Fibroblast of upper back skin (primary cell): ENCODE measurements at regions not wholly inside any gene's neighbourhood (a gene's known extent, or its start where the extent isn't known, plus 50 kb on each side); places are given as distances from the start of the nearest gene placed in this dataset.
A peak's percentile ranks its signal among the peaks of the same experiment; 100 is the strongest.

Source experiments
- DNase-seq: peaks from one replicate; pipeline ENCODE4 v3.0.0-alpha.2; 2013

DNA sequence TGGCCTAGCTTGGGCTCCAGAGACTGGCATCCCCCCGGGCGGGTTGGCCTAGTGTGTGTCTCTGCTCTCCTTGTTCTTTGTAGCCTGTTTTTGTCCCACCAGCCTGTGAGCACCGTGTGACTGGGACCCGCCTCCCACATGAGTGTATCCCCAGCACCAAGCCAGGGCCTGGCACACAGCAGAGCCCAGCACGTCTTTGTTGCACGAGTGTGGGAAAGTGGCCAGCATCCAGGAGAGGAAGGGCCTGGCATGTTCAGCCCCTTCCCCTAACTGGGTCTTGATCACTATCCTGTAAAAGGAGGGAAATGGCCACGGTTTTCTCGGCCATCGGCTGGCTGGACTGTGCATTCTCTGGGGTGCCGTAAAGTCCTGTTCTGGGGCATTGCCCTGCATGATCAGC is 290.1 kb downstream of the BMP7 start:
- no peak for DNase-seq

DNA sequence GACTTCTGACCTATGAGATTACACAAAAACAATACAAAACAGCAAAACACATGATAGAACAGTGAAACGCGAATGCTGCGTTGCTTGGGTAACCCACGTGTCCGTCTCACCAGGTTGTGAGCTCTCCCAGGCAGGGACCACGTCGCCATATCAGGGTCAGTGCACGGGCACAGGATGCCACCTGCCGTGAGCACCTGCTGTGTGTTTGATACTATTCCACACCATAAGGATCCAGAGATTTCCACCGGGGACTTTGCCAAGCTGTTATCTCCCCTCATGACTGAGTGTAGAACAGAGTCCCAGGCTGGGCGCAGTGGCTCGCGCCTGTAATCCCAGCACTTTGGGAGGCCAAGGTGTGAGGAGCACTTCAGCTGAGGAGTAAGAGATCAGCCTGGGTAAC is 288.0 kb downstream of the BMP7 start:
- DNase-seq = no peak

DNA sequence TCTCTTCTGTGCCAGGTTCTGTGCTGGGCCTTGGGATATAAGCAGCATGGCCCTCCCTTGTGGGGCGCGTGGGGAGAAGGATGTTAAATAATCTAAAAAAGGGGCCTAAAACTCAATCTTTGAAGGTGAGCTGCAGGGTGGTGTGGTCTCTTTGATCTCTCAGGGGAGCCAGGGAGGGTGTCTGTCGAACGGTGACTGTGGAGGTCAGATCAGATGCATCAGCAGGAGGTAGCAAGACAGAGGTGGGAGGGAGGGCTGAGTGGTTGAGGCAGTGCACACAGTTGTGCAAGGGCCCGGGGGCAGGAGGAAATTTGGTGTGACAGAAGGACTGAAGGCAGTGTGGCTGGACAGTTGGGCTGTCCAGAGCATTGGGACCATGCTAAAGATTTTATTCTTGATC is 287.3 kb downstream of the BMP7 start:
- no peak for DNase-seq

DNA sequence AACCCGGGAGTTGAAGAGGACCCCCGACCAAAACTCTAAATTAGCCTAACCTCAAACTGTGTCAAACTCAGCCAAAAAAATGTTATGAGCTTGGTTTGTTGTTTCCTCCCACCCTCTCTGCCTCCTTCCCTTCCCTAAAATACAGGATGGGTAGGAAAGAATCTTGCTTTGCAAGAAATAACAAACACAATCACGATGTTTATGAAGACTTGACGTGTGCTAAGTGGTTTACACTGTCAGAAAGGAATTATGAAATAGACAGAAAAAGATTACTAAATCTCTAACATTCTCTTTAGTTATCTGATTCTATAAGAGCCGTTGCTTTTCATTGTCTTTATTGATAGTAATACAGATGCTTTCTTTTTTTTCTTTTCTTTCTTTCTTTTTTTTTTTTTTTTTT is 285.1 kb downstream of the BMP7 start:
- no peak for DNase-seq

DNA sequence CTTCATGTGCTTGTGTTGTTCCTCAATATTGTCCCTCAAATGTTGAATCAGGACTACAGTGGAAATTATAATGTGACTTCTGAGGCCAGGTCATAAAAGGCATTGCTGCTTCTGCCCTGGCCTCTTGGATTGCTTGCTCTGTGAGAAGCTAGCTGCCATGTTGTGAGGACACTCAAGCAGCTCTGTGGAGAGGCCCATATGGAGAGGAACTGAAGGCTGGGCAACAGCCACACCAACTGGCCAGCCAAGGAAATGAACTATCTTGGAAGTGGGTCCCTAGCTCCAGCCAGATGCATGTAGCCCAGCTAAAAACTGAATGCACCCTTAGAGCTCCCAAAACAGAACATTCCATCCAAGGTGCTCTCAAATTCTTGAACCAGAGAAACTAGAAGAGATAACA is 282.6 kb downstream of the BMP7 start:
- no peak for DNase-seq

DNA sequence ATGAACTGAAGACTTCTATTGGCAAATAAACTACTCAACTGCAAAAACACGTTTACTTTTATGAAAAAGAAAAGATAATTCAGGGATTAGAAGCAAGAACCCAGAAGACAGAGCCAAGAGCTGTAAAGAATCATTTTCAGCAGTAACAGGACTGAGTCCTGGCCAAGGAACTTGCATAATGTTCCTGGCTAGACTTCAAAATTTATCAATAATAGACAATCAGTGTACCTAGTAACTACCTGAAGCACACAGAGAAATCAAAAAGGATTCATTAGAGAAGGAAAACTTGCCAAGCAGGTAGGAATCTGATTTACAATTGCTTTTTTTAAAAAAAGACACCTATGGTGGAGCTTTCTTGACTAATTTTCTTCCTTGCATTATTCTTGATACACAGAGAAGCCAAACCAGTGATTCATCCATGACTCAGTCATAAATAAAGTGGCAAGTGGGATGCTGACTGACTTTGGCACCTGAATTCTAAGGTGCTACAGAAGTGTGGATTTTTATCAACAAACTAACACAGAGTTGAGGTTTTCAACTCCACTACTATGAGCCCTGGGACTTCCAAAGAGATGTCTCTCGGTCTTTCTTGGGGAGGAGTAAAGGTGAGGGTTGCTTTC is 281.3 kb downstream of the BMP7 start:
- peak; percentile 8 for DNase-seq

DNA sequence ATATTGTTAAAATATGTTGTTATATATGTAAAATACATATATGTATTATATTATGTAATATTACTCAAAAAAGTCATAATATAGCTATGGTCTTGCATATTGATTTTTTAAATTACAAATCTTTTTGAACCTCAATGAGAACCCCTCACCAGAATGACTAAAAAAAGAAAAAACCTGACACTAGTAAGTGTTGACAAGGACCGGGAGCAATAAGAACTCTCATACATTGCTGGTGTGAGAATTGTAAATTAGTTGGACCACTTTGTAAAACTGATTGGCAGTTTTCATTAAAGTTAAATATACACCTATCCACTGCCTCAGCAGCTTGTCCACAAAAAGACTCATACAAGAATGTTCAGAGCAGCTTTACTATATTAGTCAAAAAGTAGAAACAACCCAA is 280.0 kb downstream of the BMP7 start:
- no peak for DNase-seq

DNA sequence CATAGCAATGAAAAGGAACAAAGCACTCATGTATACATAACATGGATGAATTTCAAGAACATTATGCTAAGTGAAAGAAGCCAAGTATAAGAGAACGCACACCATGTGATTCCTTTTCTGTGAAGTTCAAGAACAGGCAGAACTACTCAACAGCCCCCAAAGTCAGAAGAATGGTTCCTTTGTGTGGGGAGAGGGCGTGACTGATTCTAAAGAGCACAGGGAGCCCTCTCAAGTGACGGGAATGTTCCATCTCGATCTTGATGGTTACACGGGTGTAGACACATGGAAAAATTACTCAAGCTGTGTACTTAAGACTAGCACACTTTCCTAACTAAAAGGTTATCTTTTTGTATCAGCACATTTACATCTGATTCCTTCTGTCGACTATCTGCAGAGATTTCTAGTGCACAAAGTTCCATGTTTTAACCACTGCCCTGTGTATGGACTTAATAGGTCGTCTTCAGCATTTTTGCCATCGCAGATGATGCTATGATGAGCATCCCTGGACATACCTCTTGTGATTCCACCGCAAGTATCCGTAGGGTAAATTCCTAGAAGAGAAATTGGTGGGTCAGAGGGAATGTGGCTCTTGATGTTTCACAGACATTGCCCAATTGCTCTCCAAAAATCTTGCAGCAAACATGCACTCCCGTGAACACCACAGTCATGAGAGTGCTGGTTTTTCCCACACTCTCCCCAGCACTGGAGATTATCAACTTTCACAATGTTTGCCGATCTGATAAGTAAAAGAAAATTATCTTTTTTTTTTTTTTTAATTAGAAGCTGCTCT is 279.3 kb downstream of the BMP7 start:
- DNase-seq = no peak

DNA sequence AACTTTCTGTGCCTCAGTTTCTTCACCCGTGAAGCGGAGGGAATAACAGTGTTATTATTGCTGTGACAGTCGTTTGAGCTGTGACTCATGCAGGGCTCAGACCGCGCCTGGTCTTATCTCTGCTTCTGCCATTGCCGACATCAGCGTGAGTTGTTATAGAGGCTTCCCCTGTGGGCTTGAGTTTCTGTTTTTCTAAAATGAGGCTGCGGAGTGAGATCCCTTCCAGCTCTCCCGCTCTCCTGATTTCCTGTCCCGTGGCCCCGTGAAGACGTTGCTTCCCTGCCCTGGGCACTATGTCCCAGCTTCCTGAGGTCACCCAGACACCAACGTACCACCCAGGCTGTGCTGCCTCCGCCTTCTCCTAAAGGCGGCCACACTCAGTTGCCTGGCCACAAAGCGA is 278.5 kb downstream of the BMP7 start:
- DNase-seq = no peak

DNA sequence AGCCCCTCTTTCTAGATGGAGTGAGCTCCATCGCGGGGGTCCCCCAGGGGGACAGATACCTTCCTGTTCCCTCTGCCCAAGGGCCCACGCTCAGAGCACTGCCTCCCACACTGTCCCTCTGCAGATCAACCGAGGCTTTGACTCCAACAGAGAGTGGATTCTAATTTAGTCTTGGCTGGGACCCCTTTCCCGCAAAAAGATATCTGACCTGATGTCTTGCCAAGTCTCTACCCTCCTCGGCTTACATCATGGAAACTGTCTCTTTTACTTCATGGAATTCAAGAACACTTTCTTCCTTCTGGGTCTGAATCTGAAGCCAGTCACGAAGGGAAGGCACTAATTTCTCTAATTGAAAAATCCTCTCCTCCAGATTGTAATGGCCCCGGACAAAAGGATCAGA is 278.0 kb downstream of the BMP7 start:
- no peak for DNase-seq

DNA sequence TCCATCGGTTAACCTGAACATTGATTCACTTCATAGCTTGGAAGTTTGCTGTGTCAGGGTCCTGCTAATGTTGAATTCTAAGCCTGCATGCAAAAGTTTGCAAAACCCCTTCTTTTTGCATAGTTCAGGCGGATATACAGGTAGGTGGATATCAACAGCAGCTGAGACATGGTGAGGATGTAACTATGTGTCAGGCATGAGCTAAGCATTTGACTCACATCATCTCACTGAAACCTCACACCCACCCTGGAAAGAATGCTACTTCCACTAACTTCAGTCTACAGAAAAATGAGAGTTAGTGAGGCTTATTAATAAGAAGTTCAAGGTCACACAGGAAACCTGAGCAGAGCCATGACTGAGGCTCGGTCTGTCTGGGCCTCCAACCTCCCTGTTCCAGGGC is 276.9 kb downstream of the BMP7 start:
- peak; percentile 5 for DNase-seq

DNA sequence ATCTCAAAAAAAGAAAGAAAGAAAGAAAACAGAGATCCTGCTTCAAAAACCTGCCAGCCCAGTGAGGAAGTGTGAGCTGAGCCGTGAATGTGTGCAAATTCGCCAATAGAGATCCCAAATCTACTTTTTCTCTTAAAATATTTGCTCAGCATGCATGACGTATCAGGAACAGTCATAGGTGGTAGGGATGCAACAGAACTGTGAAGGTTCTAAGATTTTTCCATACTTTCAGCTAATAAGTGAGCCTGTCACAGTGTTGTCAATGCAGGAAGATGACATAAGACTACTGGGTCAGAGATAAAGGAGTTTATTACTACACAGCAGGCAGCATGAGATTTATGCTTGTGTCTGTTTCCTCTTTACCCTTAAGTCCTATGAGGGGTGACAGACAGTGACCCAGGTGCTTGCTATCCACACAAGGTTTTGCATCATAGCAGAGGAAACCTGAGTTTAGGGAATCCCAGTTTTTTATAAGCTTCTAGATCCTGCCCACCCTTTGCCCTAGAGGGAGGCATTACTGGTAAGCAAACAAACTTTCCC is 273.4 kb downstream of the BMP7 start:
- DNase-seq = no peak

DNA sequence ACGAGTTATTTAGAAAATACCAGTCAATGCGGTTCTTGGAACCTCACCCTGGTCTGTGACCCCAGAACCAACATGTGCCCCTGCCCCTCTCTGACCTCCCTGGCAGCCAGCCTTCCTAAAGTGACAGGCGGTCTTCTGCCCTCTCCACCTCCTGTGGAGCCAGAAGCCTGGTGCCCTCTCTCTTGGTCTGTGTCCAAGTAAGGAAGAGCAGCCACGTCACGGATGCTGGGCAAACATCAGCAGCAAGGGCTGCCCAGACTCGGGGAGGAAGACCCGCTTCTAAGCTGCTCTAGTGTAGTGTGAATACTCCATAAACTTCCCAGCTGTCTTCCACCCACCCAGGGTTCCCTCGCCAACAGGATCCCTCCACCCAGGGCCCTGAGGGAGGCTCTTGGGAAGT is 272.4 kb downstream of the BMP7 start:
- no peak for DNase-seq

DNA sequence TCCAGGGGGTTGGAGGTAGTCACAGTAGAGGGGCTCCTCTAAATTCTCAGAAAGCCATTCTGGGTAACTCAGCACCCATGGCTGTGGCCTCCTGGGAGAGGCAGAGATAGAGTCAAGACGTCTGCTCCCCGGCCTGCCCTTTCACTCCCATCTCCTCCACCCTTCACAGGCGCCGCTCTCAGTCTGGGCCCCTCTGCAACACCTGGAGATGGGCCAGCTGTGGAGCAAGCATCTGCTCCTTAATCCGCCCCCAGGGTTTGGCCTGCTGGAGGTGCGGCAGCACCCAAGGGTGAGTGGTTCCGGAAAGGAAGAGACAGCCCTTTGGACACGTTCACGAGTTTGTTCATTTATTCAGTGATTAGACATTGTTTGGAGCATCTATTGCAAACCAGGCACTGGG is 271.3 kb downstream of the BMP7 start:
- no peak for DNase-seq

DNA sequence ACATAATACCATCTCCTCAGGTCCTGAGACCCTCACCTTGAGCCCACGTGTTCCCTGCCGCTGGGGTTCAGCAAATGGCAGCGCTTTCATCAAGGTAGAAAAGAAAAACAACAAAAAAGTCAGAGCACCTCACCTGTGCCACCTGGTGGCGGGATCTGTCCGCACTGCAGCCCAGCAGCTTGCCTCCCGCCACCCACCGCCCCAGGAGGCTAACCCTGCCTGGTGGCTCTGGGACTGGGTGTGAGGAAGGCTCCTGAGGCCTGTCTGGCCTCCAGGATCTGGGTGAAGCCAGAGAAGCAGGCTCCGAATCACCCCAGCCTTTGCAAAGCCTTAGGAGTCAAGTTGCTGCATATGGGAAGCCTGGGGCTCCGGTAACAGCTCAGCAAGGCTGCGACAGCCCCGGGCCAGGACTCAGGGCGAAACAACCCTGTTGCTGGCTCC is 270.8 kb downstream of the BMP7 start:
- peak; percentile 7 for DNase-seq

DNA sequence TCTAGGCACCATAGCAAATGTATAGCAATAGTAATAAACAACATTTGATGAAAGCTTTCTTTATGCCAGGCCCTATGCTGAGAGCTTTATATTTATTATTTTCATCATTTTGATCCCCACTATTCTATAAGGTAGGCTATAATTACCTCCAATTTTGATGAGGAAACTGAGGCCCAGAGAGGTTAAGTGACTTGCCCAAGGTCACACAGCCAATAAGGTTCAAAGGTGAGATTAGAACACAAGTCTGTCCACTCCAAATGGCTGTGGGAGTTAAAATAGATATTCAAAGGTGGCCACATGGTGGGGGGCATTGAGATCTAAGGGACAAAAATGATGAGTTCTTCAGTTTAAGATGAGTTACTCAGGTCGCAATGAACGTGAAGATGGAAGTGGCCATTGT is 269.9 kb downstream of the BMP7 start:
- no peak for DNase-seq

DNA sequence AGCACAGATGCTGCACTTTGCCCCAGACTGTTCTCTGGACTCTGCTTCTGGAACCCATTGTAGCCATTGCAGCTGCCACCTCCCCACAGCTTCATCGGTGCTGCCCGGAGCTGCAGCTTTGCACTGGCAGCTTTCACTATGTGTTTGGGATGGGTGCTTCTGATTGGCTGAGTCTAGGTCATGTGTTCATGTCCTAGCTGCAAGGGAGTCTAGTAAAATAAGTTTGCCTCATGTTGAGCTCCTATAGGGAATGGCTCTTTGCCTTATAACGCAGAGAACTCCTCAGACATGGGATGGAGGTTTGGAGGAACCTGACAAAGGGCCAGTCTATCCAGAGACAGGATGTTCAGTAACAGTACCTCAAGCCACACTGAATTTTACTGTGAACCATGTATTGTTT is 268.0 kb downstream of the BMP7 start:
- no peak for DNase-seq

DNA sequence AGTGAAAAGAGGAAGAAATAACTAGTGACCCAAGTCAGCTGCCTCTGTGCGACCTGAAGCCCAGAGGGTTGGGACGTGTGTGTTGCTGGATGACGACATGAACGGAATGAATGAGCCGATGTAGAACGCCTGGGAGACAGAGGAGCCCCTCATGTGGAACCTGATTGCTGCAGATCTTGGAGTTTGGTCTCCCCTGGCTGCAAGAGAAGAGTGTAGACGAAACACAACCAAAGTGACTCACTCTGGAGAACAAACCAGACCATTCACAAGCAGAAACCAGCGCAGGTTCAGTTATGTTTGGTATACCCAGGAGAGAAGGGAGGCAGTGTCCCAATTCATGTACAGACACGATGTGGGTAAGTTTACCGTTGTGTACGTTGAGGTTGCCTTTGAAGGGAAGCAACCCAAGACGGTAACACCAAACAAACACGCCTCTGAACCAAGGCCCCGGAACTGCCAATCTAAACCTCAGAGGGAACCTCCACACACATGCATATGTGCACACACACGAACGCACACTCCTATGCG is 265.9 kb downstream of the BMP7 start:
- DNase-seq = no peak

DNA sequence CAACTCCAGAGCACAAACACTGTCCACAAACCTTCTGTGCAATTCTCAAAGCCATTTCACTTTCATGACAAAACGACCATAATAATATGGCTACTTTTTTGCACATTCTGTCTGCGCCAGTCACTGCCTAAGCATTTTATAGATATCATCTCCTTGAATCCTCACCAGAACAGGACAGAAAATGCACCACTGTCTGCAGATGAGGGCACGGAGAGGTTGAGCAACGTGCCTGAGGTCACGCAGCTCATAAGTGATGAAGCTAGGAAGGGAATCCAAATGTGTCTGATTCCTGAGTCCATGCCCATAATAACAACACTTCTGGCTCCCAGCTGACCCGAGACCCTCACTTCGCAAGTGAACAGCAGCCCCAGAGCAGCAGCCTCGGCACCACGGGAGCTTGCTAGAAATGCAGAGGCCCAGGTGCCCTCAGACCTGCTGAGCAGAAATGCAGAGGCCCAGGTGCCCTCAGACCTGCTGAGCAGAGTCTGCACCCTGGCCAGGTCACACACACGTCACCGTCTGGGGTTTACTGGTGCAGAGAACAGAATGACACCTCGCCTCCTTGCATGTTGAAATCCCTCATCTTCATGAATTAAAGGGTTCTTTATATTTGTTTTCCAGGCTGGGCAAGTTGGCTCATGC is 265.2 kb downstream of the BMP7 start:
- no peak for DNase-seq

DNA sequence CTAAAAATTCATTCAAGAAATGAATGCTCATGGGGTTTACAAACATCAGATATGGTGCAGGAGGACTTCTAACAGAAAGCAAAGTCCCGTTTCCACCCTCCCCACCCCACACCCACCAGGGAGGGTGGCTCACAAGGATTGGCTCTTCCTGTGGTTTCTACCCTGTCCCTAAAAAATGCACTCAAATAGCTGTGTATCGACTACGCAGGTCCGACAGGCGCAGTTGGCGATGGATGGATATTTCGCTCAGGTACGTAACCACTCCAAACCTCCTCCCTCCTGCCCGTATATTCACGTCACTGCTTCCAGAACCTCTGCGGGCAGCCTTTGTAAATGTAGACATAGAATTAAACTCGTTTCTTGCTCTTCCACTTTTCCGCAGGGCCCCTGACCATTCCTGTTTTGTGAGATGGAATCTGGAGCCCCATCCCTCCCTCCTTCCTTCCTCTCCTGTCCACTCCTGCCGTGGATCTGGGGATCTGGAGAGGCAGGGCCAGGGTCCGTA is 264.3 kb downstream of the BMP7 start:
- DNase-seq = no peak

DNA sequence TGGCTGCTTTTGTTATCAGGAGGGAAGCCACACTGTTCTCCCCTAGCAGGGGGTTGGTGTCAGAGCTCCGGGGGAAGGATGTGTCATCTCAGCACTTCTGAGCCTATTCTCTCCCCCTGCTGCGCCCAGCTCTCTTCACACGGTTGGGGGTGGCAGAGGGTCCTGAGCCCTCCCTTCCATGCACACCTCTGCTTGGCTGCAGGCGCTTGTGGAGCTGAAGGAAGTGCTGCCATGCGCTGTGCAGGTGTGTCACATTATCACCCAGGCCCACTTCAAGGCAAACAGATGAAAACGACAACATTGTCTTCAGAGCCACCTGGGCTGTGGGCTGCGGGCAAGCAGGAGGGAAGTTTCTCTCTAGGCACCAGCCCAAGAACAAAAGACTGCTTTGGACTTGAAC is 263.4 kb downstream of the BMP7 start:
- DNase-seq = no peak

DNA sequence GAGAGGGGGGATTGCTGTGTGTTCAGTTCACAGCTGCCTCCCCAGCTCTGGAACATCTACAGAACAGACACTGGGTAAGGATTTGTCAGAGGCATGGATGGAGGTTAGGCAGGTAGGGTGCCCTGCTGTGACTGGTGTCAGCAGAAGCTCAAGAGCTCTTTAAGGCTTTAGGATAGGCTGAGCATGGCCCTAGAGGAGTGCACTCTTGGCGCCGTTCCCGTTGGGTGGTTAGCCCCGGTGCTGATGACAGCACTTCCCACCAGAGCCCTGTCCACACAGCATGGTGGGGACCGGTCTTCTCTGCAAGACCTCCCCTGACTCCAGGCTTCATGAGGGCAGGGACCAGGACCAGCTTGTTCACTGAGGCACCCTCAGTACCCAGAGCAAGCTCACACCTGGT is 262.0 kb downstream of the BMP7 start:
- no peak for DNase-seq
